Neuronal stem cell (in vitro differentiated cells): ENCODE measurements at regions not wholly inside any gene's neighbourhood (a gene's known extent, or its start where the extent isn't known, plus 50 kb on each side); places are given as distances from the start of the nearest gene placed in this dataset.
A peak's percentile ranks its signal among the peaks of the same experiment; 100 is the strongest.

Experiments used
- DNase-seq: peaks from one replicate; pipeline ENCODE4 v3.0.0-alpha.2; 2013; ENCODE audit warnings: low spot score
- H2AFZ ChIP-seq: one replicate; pipeline ENCODE4 v1.6.1; 2013; ENCODE audit warnings: mild to moderate bottlenecking, low read length, inconsistent platforms
- H2AK5ac ChIP-seq: 2 replicates; pipeline ENCODE4 v1.6.1; 2013; ENCODE audit warnings: low read depth, mild to moderate bottlenecking, inconsistent platforms, low read length, moderate library complexity, mixed read lengths
- H2BK120ac ChIP-seq: 2 replicates; pipeline ENCODE4 v1.6.1; 2013; ENCODE audit warnings: low read depth, mild to moderate bottlenecking, inconsistent platforms, low read length, moderate library complexity, mixed read lengths
- H2BK12ac ChIP-seq: one replicate; pipeline ENCODE4 v1.6.1; 2013; ENCODE audit warnings: low read length, inconsistent platforms
- H2BK15ac ChIP-seq: 2 replicates; pipeline ENCODE4 v1.6.1; 2013; ENCODE audit warnings: mild to moderate bottlenecking, low read length, inconsistent platforms, mixed read lengths
- H2BK5ac ChIP-seq: one replicate; pipeline ENCODE4 v1.6.1; 2013; ENCODE audit warnings: inconsistent platforms, mild to moderate bottlenecking, low read length, moderate library complexity
- H3K14ac ChIP-seq: one replicate; pipeline ENCODE4 v1.6.1; 2013; ENCODE audit warnings: low read length, inconsistent platforms
- H3K18ac ChIP-seq: 2 replicates; pipeline ENCODE4 v1.6.1; 2013; ENCODE audit warnings: low read length, inconsistent platforms
- H3K23ac ChIP-seq: 2 replicates; pipeline ENCODE4 v1.6.1; 2013; ENCODE audit warnings: low read depth, mild to moderate bottlenecking, mixed read lengths, low read length, inconsistent platforms; ENCODE audit not compliant: poor library complexity
- H3K27ac ChIP-seq: replicated peaks from 3 replicates; pipeline ENCODE4 v1.5.1; 2013; ENCODE audit warnings: low read length, inconsistent platforms
- H3K27me3 ChIP-seq, 3 experiments: 2 replicates each; pipeline ENCODE4 v1.6.1; 2013; ENCODE audit warnings: low read length in 3 of 3, mild to moderate bottlenecking in 2 of 3, inconsistent platforms in 1 of 3, low read depth in 1 of 3, mixed read lengths in 1 of 3, moderate library complexity in 1 of 3; ENCODE audit not compliant: control insufficient read depth in 3 of 3, insufficient read depth in 3 of 3
- H3K36me3 ChIP-seq, 2 donors: replicated peaks in 1 of 2; 2 replicates each; pipeline ENCODE4 v1.6.1; 2013; ENCODE audit warnings: low read length in 2 of 2; ENCODE audit not compliant: control insufficient read depth in 2 of 2, insufficient read depth in 2 of 2
- H3K4ac ChIP-seq: 2 replicates; pipeline ENCODE4 v1.6.1; 2013; ENCODE audit warnings: inconsistent platforms, mild to moderate bottlenecking, low read length, moderate library complexity
- H3K4me1 ChIP-seq, 2 donors: 1 replicate in 1 of 2; 2 replicates in 1 of 2; pipeline ENCODE4 v1.6.1; 2013; ENCODE audit warnings: low read length in 2 of 2, low read depth in 1 of 2; ENCODE audit not compliant: control insufficient read depth in 2 of 2, insufficient read depth in 1 of 2
- H3K4me2 ChIP-seq: one replicate; pipeline ENCODE4 v1.6.1; 2013; ENCODE audit warnings: mild to moderate bottlenecking, low read length, inconsistent platforms; ENCODE audit not compliant: insufficient read depth, poor library complexity, severe bottlenecking
- H3K4me3 ChIP-seq, 2 donors: 2 replicates each; pipeline ENCODE4 v1.5.1; 2013; ENCODE audit warnings: low read length in 2 of 2, mild to moderate bottlenecking in 2 of 2, inconsistent platforms in 1 of 2, moderate library complexity in 1 of 2
- H3K79me1 ChIP-seq: one replicate; pipeline ENCODE4 v1.6.1; 2013; ENCODE audit warnings: low read depth, mild to moderate bottlenecking, inconsistent platforms, low read length, moderate library complexity
- H3K9ac ChIP-seq: one replicate; pipeline ENCODE4 v1.6.1; 2013; ENCODE audit warnings: mild to moderate bottlenecking, low read depth, low read length, inconsistent platforms; ENCODE audit not compliant: poor library complexity
- H3K9me3 ChIP-seq, 2 donors: replicated peaks in 1 of 2; 2 replicates each; pipeline versions ENCODE3 to v1.6.1; 2013; ENCODE audit warnings: low read length in 2 of 2, mild to moderate bottlenecking in 2 of 2, inconsistent platforms in 1 of 2, low read depth in 1 of 2, mixed read lengths in 1 of 2, moderate library complexity in 1 of 2; ENCODE audit not compliant: control insufficient read depth in 2 of 2, insufficient read depth in 1 of 2
- H4K8ac ChIP-seq: one replicate; pipeline ENCODE4 v1.6.1; 2013; ENCODE audit warnings: low read depth, mild to moderate bottlenecking, inconsistent platforms, low read length, moderate library complexity
- H4K91ac ChIP-seq: one replicate; pipeline ENCODE4 v1.6.1; 2013; ENCODE audit warnings: low read length, low read depth, mild to moderate bottlenecking, inconsistent platforms; ENCODE audit not compliant: poor library complexity
- WGBS, 2 donors: extraction: QIAGEN DNeasy Blood & Tissue Kit; methylation state at CpG; one replicate each; pipeline ENCODE4 v1.1.7; 2013; ENCODE audit warnings: missing lambda C conversion rate in 2 of 2, mixed read lengths in 1 of 2; ENCODE audit not compliant: insufficient read length in 2 of 2, insufficient replicate concordance in 1 of 2; ENCODE audit errors: extremely low coverage in 2 of 2; 5-methylcytosine and 5-hydroxymethylcytosine counted together

- Histone ChIP-seq H3K4me1 (no peaks in the 10 kb centered on the region), H3K27me3 (no peaks in the 10 kb centered on the region), H3K14ac (no peak overlapping the region), H4K91ac (no peak overlapping the region), H2BK5ac (no peak overlapping the region), H2AFZ (no peak overlapping the region), H2BK12ac (no peak overlapping the region), H2AK5ac (no peak overlapping the region), H4K8ac (no peak overlapping the region), H3K23ac (no peak overlapping the region), H3K9ac (no peak overlapping the region), H3K27ac (no peak overlapping the region), H3K4me2 (no peak overlapping the region), H3K18ac (no peak overlapping the region), H3K36me3 (no peaks in the 10 kb centered on the region), H2BK15ac (no peak overlapping the region), H3K4me3 (no peak overlapping the region), H3K9me3 (no peaks in the 10 kb centered on the region), H3K79me1 (no peaks in the 10 kb centered on the region), H3K4ac (no peak overlapping the region), H2BK120ac (no peak overlapping the region)
- no peak for DNase-seq
- no CpG with 5 or more reads among the region's 4 CpGs for WGBS, 2 donors
Measured at GRCh38 chr4:108519911-108520601, 100.3 kb upstream of the RPL34 start.

- no peak overlapping the region for H3K27ac ChIP-seq
- DNase-seq: no peak
- no peak overlapping the region for H3K14ac ChIP-seq
- no peak overlapping the region for H3K4me2 ChIP-seq
- H2BK5ac ChIP-seq: no peak overlapping the region
- no peaks in the 10 kb centered on the region for H3K9me3 ChIP-seq
- peaks cover 0 to under 1% (median 0%) of the 10 kb centered on the region in 3 experiments for H3K27me3 ChIP-seq
- no peak overlapping the region for H2BK15ac ChIP-seq
- H3K4ac ChIP-seq: no peak overlapping the region
- no peaks in the 10 kb centered on the region for H3K4me1 ChIP-seq
- H3K9ac ChIP-seq: no peak overlapping the region
- no peak overlapping the region for H3K23ac ChIP-seq
- H2AK5ac ChIP-seq: no peak overlapping the region
- H2BK12ac ChIP-seq: no peak overlapping the region
- no peak overlapping the region for H3K4me3 ChIP-seq
- no peaks in the 10 kb centered on the region for H3K36me3 ChIP-seq
- H4K91ac ChIP-seq: no peak overlapping the region
- no peaks in the 10 kb centered on the region for H3K79me1 ChIP-seq
- H4K8ac ChIP-seq: no peak overlapping the region
- no peak overlapping the region for H3K18ac ChIP-seq
- H2AFZ ChIP-seq: no peak overlapping the region
- H2BK120ac ChIP-seq: no peak overlapping the region
Measured at GRCh38 chr4:108519208-108519833, 101.1 kb upstream of the RPL34 start.

GRCh38 chr4:108512615-108513505 is 107.5 kb upstream of the RPL34 start:
- Histone ChIP-seq H3K18ac (no peak overlapping the region), H3K79me1 (no peaks in the 10 kb centered on the region), H2AFZ (peak overlapping the region; percentile 74), H3K36me3 (no peaks in the 10 kb centered on the region), H3K23ac (no peak overlapping the region), H3K4me2 (peak overlapping the region; percentile 36), H4K8ac (no peak overlapping the region), H2BK12ac (no peak overlapping the region), H2AK5ac (no peak overlapping the region), H3K4me1 (peaks cover 0 to 4% of the 10 kb centered on the region in 2 donors), H2BK120ac (no peak overlapping the region), H3K9me3 (no peaks in the 10 kb centered on the region), H3K9ac (no peak overlapping the region), H3K27me3 (peaks cover 0 to 17% (median 0%) of the 10 kb centered on the region in 3 experiments), H4K91ac (no peak overlapping the region), H3K4me3 (no peak overlapping the region), H2BK5ac (no peak overlapping the region), H3K27ac (no peak overlapping the region), H3K4ac (no peak overlapping the region), H2BK15ac (no peak overlapping the region), H3K14ac (no peak overlapping the region)
- no CpG with 5 or more reads among the region's 17 CpGs for WGBS, 2 donors
- DNase-seq: peak; percentile 44

GRCh38 chr4:108511618-108512017 is 108.8 kb upstream of the RPL34 start:
- no peak overlapping the region for H3K14ac ChIP-seq
- no peak for DNase-seq
- H3K23ac ChIP-seq: no peak overlapping the region
- no peaks in the 10 kb centered on the region for H3K36me3 ChIP-seq
- no peak overlapping the region for H3K9ac ChIP-seq
- H3K4ac ChIP-seq: no peak overlapping the region
- H3K9me3 ChIP-seq: no peaks in the 10 kb centered on the region
- no CpG with 5 or more reads among the region's 2 CpGs for WGBS, 2 donors
- no peak overlapping the region for H2AK5ac ChIP-seq
- no peak overlapping the region for H4K91ac ChIP-seq
- no peak overlapping the region for H2AFZ ChIP-seq
- H2BK5ac ChIP-seq: no peak overlapping the region
- no peak overlapping the region for H2BK12ac ChIP-seq
- no peak overlapping the region for H2BK15ac ChIP-seq
- H3K27ac ChIP-seq: no peak overlapping the region
- H4K8ac ChIP-seq: no peak overlapping the region
- no peak overlapping the region for H2BK120ac ChIP-seq
- peak overlapping the region; percentile 49 for H3K18ac ChIP-seq
- H3K4me2 ChIP-seq: no peak overlapping the region
- peaks cover 0 to 4% of the 10 kb centered on the region in 2 donors for H3K4me1 ChIP-seq
- no peak overlapping the region for H3K4me3 ChIP-seq
- no peaks in the 10 kb centered on the region for H3K79me1 ChIP-seq
- H3K27me3 ChIP-seq: peaks cover 0 to 17% (median 0%) of the 10 kb centered on the region in 3 experiments
